Fibroblast of lung (primary cell): ENCODE measurements at regions not wholly inside any gene's neighbourhood (a gene's known extent, or its start where the extent isn't known, plus 50 kb on each side); places are given as distances from the start of the nearest gene placed in this dataset.

Source experiments
- DNase-seq, 2 donors: peaks; one replicate each; pipeline versions ENCODE4 v3.0.0 to v3.0.0-alpha.2; 2010; ENCODE audit warnings: low read depth in 2 of 2
- H2AFZ ChIP-seq: 2 replicates; pipeline ENCODE4 v1.5.1; 2012; ENCODE audit warnings: low read length, control low read depth, inconsistent platforms
- H3K27ac ChIP-seq: 2 replicates; pipeline ENCODE4 v1.5.1; 2011; ENCODE audit warnings: low read length, control low read depth; ENCODE audit not compliant: insufficient read depth
- H3K27me3 ChIP-seq: 2 replicates; pipeline ENCODE4 v1.5.1; 2011; ENCODE audit warnings: mild to moderate bottlenecking, low read length; ENCODE audit not compliant: control insufficient read depth, insufficient read depth
- H3K36me3 ChIP-seq: 2 replicates; pipeline ENCODE4 v1.5.1; 2011; ENCODE audit warnings: low read length; ENCODE audit not compliant: control insufficient read depth, insufficient read depth
- H3K4me1 ChIP-seq: 2 replicates; pipeline ENCODE4 v1.5.1; 2011; ENCODE audit warnings: low read length; ENCODE audit not compliant: control insufficient read depth, insufficient read depth; ENCODE audit errors: extremely low read depth
- H3K4me2 ChIP-seq: 2 replicates; pipeline ENCODE4 v1.5.1; 2011; ENCODE audit warnings: low read length, control low read depth; ENCODE audit not compliant: insufficient read depth; ENCODE audit errors: extremely low read depth
- H3K4me3 ChIP-seq, 4 experiments: fragments of 200-600 bp in 1 of 4; sonication (generic) in 1 of 4; replicated peaks in 1 of 4; 2 replicates each; pipeline ENCODE4 v1.5.1; 2011 to 2016; ENCODE audit warnings: low read length in 4 of 4, low read depth in 3 of 4, mild to moderate bottlenecking in 3 of 4, control low read depth in 2 of 4, inconsistent platforms in 1 of 4, mixed read lengths in 1 of 4; ENCODE audit not compliant: insufficient read depth in 1 of 4; ENCODE audit errors: control extremely low read depth in 1 of 4
- H3K79me2 ChIP-seq: 2 replicates; pipeline ENCODE4 v1.5.1; 2012; ENCODE audit warnings: mild to moderate bottlenecking, low read length, inconsistent platforms; ENCODE audit not compliant: control insufficient read depth, insufficient read depth
- H3K9ac ChIP-seq: 2 replicates; pipeline ENCODE4 v1.5.1; 2011; ENCODE audit warnings: mild to moderate bottlenecking, low read length, control low read depth; ENCODE audit not compliant: insufficient read depth
- H3K9me3 ChIP-seq: 2 replicates; pipeline ENCODE4 v1.5.1; 2012; ENCODE audit warnings: low read depth, low read length; ENCODE audit not compliant: control insufficient read depth, insufficient read depth
- H4K20me1 ChIP-seq: 2 replicates; pipeline ENCODE4 v1.5.1; 2011; ENCODE audit warnings: low read length; ENCODE audit not compliant: control insufficient read depth, insufficient read depth; ENCODE audit errors: extremely low read depth
- EZH2 ChIP-seq: IDR thresholded peaks from 2 replicates; pipeline ENCODE4 v1.5.1; 2012; ENCODE audit warnings: low read length, control low read depth, mild to moderate bottlenecking; ENCODE audit errors: missing control alignments
- TF ChIP-seq, protein P1 (sequence below), 2 donors: IDR thresholded peaks in 1 of 2; conservative IDR thresholded peaks in 1 of 2; 1 replicate in 1 of 2; 2 replicates in 1 of 2; pipeline ENCODE4 v1.5.1; 2011 to 2012; ENCODE audit warnings: low read length in 2 of 2, control low read depth in 1 of 2, inconsistent platforms in 1 of 2, low read depth in 1 of 2, mild to moderate bottlenecking in 1 of 2

DNA sequence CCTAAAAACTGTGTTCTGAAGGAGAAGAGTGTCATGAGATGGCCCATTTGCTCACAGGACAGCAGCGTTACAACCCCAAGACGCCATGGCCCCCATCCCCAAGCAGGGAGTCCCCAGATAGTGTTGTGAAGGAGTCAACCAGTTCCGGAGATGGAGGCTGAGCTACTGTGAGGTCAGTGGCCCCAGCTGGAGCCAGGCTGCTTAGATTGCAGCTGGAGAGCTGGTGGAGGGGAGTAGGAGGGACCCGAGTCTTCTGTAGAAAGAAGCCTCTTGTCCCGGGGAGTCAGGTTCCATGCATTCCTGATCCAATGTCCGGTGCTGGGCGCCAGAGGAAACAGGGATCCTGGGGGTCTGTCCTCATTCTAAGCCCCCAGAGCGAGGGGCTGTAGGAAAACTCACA lies 93.5 kb upstream of the SIM2 start:
- Histone ChIP-seq H3K4me2 (no peak overlapping the region), H3K27me3 (peaks cover 4% of the 10 kb centered on the region), H3K4me3 (no peak overlapping the region), H3K36me3 (no peaks in the 10 kb centered on the region), H2AFZ (no peak overlapping the region), H3K79me2 (no peaks in the 10 kb centered on the region), H3K9me3 (no peaks in the 10 kb centered on the region), H4K20me1 (no peaks in the 10 kb centered on the region), H3K27ac (no peak overlapping the region), H3K9ac (no peak overlapping the region), H3K4me1 (no peaks in the 10 kb centered on the region)
- no peak for DNase-seq
- TF ChIP-seq EZH2 = no peak
- TF ChIP-seq, protein P1, sequence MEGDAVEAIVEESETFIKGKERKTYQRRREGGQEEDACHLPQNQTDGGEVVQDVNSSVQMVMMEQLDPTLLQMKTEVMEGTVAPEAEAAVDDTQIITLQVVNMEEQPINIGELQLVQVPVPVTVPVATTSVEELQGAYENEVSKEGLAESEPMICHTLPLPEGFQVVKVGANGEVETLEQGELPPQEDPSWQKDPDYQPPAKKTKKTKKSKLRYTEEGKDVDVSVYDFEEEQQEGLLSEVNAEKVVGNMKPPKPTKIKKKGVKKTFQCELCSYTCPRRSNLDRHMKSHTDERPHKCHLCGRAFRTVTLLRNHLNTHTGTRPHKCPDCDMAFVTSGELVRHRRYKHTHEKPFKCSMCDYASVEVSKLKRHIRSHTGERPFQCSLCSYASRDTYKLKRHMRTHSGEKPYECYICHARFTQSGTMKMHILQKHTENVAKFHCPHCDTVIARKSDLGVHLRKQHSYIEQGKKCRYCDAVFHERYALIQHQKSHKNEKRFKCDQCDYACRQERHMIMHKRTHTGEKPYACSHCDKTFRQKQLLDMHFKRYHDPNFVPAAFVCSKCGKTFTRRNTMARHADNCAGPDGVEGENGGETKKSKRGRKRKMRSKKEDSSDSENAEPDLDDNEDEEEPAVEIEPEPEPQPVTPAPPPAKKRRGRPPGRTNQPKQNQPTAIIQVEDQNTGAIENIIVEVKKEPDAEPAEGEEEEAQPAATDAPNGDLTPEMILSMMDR (conservative IDR thresholded peaks at IDR 0.05 in 1 of 2, IDR thresholded peaks at IDR 0.05 in 1 of 2; ENCODE audit: low read depth in 1 of 2, low read length in 2 of 2) = no peak

DNA sequence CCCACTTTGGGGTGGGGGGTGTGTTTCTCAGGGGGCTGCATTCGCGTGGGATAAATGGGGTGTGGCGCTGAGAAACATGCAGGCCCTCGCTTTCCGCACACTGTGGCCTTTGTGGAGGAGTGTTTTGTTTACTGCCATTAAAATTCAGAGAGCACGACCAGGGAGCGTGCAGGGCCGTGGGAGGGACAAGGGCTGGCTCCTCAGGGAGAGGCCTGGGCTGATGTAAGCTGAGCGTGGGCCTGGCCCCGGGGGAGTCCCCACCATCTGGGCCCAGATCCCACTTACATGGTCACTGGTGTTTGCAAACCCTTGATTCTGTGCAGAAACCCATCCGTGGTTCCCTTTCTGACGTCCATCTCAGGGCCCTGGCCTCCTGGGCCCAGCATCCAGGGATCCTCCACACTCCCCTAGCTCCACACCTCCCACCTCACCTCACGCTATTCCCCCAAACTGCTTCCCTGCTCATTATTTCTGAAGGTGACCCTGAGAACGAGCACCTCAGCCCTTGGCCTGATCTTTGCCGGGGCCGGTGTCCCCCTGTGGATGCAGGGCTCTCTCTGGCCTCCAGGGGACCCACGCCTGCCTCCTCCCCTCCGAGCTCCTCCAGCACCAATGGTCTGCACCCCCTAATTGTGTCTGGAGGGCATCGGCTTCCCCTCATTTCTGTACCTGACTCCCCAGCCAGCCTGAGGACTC lies 92.5 kb upstream of the SIM2 start:
- H3K4me2 ChIP-seq = no peak overlapping the region
- H3K4me1 ChIP-seq = no peaks in the 10 kb centered on the region
- H3K9me3 ChIP-seq = no peaks in the 10 kb centered on the region
- no peak overlapping the region for H3K9ac ChIP-seq
- no peak overlapping the region for H3K27ac ChIP-seq
- no peak for DNase-seq
- H3K4me3 ChIP-seq = no peak overlapping the region
- H4K20me1 ChIP-seq = no peaks in the 10 kb centered on the region
- H2AFZ ChIP-seq = no peak overlapping the region
- H3K27me3 ChIP-seq = no peaks in the 10 kb centered on the region
- TF ChIP-seq, protein P1 (conservative IDR thresholded peaks at IDR 0.05 in 1 of 2, IDR thresholded peaks at IDR 0.05 in 1 of 2; ENCODE audit: low read depth in 1 of 2, low read length in 2 of 2) = no peak
- TF ChIP-seq EZH2 = no peak
- H3K79me2 ChIP-seq = no peaks in the 10 kb centered on the region
- H3K36me3 ChIP-seq = no peaks in the 10 kb centered on the region

DNA sequence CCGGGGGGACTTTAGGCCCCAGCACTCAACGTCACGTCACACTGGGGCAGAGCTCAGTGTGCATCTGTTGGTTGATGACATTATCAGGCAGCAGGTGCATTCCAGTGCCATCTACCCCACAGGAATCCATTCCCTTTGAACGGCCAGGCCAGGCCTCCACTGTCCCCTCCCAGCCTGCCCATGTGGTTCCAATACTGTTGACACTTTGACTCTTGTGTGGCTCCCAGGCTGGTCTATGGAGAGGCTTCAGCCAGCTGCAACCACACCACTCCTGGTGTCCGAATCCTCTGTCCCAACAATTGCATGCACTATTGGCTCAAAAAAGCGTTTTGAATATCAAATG lies 92.0 kb upstream of the SIM2 start:
- Histone ChIP-seq H3K9ac (no peak overlapping the region), H3K27ac (no peak overlapping the region), H3K27me3 (no peaks in the 10 kb centered on the region), H3K79me2 (no peaks in the 10 kb centered on the region), H3K4me3 (no peak overlapping the region), H2AFZ (no peak overlapping the region), H3K9me3 (no peaks in the 10 kb centered on the region), H3K4me1 (no peaks in the 10 kb centered on the region), H4K20me1 (no peaks in the 10 kb centered on the region), H3K4me2 (no peak overlapping the region), H3K36me3 (no peaks in the 10 kb centered on the region)
- no peak for TF ChIP-seq EZH2
- TF ChIP-seq, protein P1 (conservative IDR thresholded peaks at IDR 0.05 in 1 of 2, IDR thresholded peaks at IDR 0.05 in 1 of 2; ENCODE audit: low read depth in 1 of 2, low read length in 2 of 2) = no peak
- no peak for DNase-seq
